GM21737 (cell line): ENCODE measurements at regions not wholly inside any gene's neighbourhood (a gene's known extent, or its start where the extent isn't known, plus 50 kb on each side); places are given as distances from the start of the nearest gene placed in this dataset.
"Not testable (repeated sequence)": the region's sequence is repeated elsewhere in the genome, so short reads cannot be mapped to it uniquely, and the experiment has no call there.

Experiments used
- ATAC-seq: cut with Tn5 transposase; IDR thresholded peaks from one replicate; pipeline ENCODE4 v1.9.1; 2021; ENCODE audit warnings: mild to moderate bottlenecking, moderate library complexity; ENCODE audit not compliant: unreplicated experiment

- not testable (repeated sequence) for ATAC-seq
These were observed 77.9 kb downstream of the NR4A2 start for GRCh38 chr2:156254637-156255067.

DNA sequence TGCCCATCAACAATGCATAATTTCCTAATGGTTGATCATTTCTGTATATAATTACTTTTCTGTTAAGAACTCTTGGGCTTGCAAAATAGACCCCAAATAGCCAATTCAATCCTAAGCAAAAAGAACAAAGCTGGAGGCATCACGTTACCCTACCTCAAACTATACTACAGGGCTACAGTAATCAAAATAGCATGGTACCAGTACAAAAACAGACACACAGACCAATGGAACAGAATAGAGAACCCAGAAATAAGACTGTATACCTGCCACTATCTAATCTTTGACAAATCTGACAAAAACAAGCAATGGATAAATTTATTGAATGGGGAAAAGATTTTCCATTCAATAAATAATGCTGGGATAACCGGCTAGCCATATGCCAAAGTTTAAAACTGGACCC, 78.8 kb downstream of the NR4A2 start:
- no peak for ATAC-seq

DNA sequence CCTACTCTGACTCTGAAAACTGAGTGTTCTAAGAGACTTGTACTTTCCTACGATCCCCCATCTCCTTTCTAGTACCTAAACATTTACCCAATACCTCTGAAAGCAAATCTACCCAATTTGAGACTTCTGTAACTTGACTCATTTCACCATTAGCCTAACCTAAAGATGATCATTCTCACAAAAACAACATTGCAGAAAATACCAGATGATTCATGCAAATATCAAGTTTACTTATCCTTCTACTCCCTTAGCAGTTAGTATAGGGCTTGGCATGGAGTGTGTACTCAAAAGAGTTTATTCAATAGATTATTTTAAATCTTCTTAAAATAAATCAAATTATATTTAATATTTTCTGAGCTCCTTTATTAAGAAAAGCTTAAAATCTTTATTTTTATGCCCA, 89.6 kb downstream of the NR4A2 start:
- no peak for ATAC-seq

- no peak for ATAC-seq
These were observed 95.0 kb downstream of the NR4A2 start for GRCh38 chr2:156237558-156237957.

GRCh38 chr2:156229724-156230362, 102.7 kb downstream of the NR4A2 start:
- ATAC-seq, result no peak

GRCh38 chr2:156223328-156223727, 109.2 kb downstream of the NR4A2 start:
- ATAC-seq, result not testable (repeated sequence)

DNA sequence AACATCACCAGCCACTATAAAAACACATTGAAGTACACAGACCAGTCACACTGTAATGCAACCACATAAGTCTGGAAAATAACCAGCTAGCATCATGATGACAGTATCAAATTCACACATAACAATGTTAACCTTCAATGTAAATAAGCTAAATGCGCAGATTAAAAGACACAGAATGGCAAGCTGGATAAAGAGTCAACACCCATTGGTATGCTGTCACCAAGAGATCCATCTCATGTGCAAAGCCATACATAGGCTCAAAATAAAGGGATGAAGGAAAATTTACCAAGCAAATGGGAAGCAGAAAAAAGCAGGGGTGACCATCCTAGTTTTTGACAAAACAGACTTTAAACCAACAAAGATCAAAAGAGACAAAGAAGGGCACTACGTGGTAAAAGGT, 110.8 kb downstream of the NR4A2 start:
- ATAC-seq, result no peak

DNA sequence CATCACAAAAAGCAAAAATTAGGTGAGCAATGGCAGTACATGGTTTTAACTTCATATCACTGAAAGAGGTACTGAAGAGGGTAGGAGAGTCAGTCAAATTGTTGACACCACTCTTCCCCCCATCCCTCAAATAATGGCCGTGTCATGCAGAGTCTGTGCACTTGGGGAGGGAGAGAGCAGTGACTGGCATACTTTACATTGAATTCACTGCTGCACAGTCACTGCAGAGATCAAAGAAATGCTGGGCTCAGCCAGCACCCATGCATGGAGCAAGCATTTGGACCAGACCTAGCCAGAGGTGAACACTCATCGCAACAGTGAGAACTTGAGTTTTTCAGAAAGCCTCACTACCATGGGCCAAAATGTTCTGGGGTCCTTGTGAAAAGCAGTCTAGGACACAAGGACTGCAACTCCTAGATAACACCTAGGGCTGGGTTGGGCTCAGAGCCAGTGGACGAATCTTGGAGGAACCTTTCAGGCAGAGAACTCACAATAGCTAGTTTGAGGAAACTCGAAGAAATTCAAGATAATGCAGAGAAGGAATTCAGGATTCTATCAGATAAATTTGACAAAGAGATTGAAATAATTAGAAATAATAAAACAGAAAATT, 112.9 kb downstream of the NR4A2 start:
- ATAC-seq, result no peak

- ATAC-seq, result no peak
These were observed 116.9 kb downstream of the NR4A2 start for GRCh38 chr2:156215656-156216055.

DNA sequence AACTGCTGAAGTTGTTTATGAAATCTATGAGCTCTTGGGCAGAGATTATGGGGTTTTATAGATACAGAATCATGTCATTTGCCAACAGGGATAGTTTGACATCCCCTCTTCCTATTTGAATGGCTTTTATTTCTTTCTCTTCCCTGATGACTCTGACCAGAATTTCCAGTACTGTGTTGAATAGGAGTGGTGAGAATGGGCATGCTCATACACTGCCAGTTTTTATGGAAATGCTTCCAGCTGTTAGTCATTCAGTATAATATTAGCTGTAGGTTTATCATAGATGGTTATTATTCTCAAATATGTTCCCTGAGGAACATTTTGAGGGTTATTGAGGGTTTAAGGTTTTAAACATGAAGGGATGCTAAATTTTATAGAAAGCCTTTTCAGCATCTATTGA, 121.2 kb downstream of the NR4A2 start:
- no peak for ATAC-seq

GRCh38 chr2:156206355-156206754, 126.2 kb downstream of the NR4A2 start:
- no peak for ATAC-seq

GRCh38 chr2:156199588-156199987, 132.9 kb downstream of the NR4A2 start:
- no peak for ATAC-seq

- ATAC-seq, result no peak
These were observed 136.5 kb downstream of the NR4A2 start for GRCh38 chr2:156196031-156196430.

GRCh38 chr2:156192468-156192867, 140.1 kb downstream of the NR4A2 start:
- no peak for ATAC-seq

- no peak for ATAC-seq
These were observed 141.0 kb downstream of the NR4A2 start for GRCh38 chr2:156191527-156191926.

DNA sequence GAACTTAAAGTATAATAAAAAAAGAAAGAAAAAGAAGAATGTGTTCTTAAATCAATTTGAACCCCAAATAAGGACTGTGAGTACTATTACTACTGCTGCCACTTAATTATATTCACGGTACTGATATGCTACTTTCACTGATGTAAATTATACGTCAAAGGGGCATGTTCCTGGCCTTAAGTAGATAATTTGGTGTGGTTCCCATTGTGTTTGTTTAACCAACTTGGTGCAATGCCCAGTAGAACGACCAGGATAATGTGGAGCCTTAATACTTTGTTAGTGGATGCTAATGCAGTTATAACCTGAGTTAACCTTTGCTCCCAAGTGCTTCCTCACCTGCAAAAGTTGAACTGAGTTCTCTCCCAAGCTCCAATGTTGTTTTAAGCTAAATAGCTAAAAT, 142.0 kb downstream of the NR4A2 start:
- ATAC-seq, result no peak

GRCh38 chr2:156189584-156189983, 142.9 kb downstream of the NR4A2 start:
- no peak for ATAC-seq

GRCh38 chr2:156189143-156189542, 143.4 kb downstream of the NR4A2 start:
- no peak for ATAC-seq

DNA sequence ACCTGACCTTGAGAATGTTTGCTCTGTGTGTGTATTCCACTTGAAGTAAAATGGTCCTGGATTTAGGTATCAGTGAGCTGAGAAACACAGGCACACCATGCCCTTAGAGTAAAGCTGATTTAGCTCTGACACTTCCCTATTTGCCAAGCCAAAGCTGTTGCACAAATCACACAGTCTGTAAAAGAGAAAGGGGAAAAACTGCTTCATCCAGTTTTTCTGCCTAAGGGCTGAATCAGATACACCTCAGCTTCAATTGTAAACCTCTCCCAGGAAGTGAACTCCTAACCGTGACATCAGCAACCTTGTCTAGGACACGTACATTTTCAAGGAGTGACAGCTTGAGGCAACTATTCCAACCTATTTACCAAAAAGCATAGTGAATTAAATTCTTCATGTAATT, 150.4 kb downstream of the NR4A2 start:
- no peak for ATAC-seq

GRCh38 chr2:156181208-156181607, 151.3 kb downstream of the NR4A2 start:
- ATAC-seq, result no peak

DNA sequence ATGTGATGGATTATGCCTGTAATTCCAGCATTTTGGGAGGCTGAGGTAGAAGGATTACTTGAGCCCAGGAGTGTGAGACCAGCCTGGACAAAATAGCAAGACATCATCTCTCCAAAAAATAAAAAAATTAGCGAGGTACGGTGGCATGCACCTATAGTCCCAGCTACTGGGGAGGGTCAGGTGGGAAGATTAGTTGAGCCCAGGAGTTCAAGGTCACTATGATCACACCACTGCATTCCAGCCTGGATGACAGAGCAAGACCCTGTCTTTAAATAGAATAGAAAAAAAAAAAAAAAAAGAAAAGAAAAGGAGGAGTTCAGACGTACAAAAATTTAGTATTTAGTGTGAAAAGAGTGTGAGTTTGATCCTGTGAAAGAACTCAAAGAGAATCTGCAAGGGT, 154.9 kb downstream of the NR4A2 start:
- no peak for ATAC-seq

- ATAC-seq, result no peak
These were observed 156.6 kb downstream of the NR4A2 start for GRCh38 chr2:156175946-156176345.

- no peak for ATAC-seq
These were observed 161.6 kb downstream of the NR4A2 start for GRCh38 chr2:156170929-156171328.
